Uterus (tissue), 3 donors: ENCODE measurements at regions not wholly inside any gene's neighbourhood (a gene's known extent, or its start where the extent isn't known, plus 50 kb on each side); places are given as distances from the start of the nearest gene placed in this dataset.

Experiments used
- DNase-seq, 2 donors: peaks; one replicate each; pipeline ENCODE4 v3.0.0-alpha.2; 2019 to 2020
- H3K27ac ChIP-seq, 2 donors: fragments of 200-600 bp; sonication (generic); 1 replicate in 1 of 2; 2 replicates in 1 of 2; pipeline ENCODE4 v1.5.1; 2016 to 2018
- H3K27me3 ChIP-seq, 2 donors: fragments of 200-600 bp; sonication (generic); one replicate each; pipeline ENCODE4 v1.5.1; 2018 to 2019; ENCODE audit warnings: control low read depth in 1 of 2
- H3K36me3 ChIP-seq, 2 donors: fragments of 200-600 bp; sonication (generic); one replicate each; pipeline ENCODE4 v1.5.1; 2019; ENCODE audit warnings: control low read depth in 1 of 2
- H3K4me1 ChIP-seq, 2 donors: fragments of 200-600 bp; sonication (generic); one replicate each; pipeline ENCODE4 v1.5.1; 2018 to 2019; ENCODE audit warnings: control low read depth in 1 of 2
- H3K4me3 ChIP-seq, 2 donors: fragments of 200-600 bp; sonication (generic); 1 replicate in 1 of 2; 2 replicates in 1 of 2; pipeline ENCODE4 v1.5.1; 2018 to 2019; ENCODE audit warnings: mild to moderate bottlenecking in 1 of 2
- H3K9me3 ChIP-seq, 2 donors: fragments of 200-600 bp; sonication (generic); one replicate each; pipeline ENCODE4 v1.5.1; 2019; ENCODE audit warnings: control low read depth in 1 of 2
- CTCF ChIP-seq, 4 experiments: fragments of 200-600 bp in 2 of 4; fragments of 450-650 bp in 2 of 4; sonication (generic) in 2 of 4; IDR thresholded peaks; one replicate each; pipeline ENCODE4 v1.5.1; 2016 to 2019; ENCODE audit warnings: antibody characterized with exemption in 4 of 4, mild to moderate bottlenecking in 2 of 4, moderate library complexity in 1 of 4
- POLR2A ChIP-seq, 2 donors: fragments of 450-650 bp; IDR thresholded peaks; one replicate each; pipeline ENCODE4 v1.6.1; 2016; ENCODE audit warnings: antibody characterized with exemption in 2 of 2, mild to moderate bottlenecking in 1 of 2, moderate library complexity in 1 of 2
- intact Hi-C: fragments of 100-400 bp; cut with DNase I; formaldehyde crosslinking; loops from one replicate; pipeline ENCODE4 v1.15.1; 2023; ENCODE audit warnings: low total_unique reads
- donor health status: DM: yes; HTN: yes; CAD: no.

DNA sequence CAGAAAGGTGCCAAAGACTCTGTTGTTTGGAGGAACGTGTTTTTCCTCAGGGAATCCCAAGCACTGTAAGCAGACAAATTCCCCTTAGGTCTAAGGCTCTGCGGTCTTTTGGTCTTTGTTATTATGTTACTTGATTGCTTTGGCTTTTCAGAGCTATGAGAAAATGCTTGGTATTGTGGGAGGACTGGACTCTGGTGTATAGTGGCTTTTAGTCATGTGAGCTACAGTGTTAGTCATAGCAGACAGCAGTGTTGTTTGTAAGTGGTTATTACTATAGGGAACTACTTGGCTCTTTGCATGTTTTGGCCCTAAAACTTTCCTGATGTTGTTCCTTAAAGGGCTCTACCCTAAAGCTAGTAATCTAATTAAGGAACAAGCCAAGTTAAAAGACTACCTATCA lies 956.2 kb upstream of the LRATD1 start:
- Histone ChIP-seq H3K4me3 (no peak overlapping the region), H3K27me3 (no peaks in the 10 kb centered on the region), H3K36me3 (no peaks in the 10 kb centered on the region), H3K27ac (no peak overlapping the region), H3K9me3 (no peaks in the 10 kb centered on the region), H3K4me1 (no peaks in the 10 kb centered on the region)
- DNase-seq = no peak
- TF ChIP-seq CTCF (IDR thresholded peaks at IDR 0.05) (no peak), POLR2A (IDR thresholded peaks at IDR 0.05) (no peak)
- intact Hi-C loops = no loop called here

DNA sequence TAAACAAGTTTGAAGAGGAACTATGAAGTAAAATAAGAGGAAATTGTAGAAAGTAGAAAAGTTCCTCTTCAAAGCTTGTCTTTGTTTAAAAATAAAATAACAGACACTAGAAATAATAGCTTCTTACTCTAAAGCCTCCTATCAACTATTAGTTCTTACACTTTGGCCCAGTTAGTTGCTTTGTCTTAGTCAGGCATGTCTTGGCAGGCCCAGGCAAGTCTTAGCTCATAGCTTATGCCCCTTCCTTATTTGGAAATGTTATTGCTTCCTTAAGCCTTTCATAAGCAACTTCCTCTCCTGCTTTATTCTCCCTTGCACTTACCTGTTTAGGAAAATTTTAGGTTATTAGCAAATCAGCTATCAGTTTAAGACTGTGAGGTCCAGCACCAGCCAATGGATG lies 950.6 kb upstream of the LRATD1 start:
- no peaks in the 10 kb centered on the region for H3K27me3 ChIP-seq
- H3K4me3 ChIP-seq = no peak overlapping the region
- no peak overlapping the region for H3K27ac ChIP-seq
- DNase-seq = no peak
- no peaks in the 10 kb centered on the region for H3K9me3 ChIP-seq
- H3K36me3 ChIP-seq = no peaks in the 10 kb centered on the region
- no peaks in the 10 kb centered on the region for H3K4me1 ChIP-seq
- no peak for TF ChIP-seq POLR2A (IDR thresholded peaks at IDR 0.05)
- TF ChIP-seq CTCF (IDR thresholded peaks at IDR 0.05) = no peak
- intact Hi-C loops = no loop called here

DNA sequence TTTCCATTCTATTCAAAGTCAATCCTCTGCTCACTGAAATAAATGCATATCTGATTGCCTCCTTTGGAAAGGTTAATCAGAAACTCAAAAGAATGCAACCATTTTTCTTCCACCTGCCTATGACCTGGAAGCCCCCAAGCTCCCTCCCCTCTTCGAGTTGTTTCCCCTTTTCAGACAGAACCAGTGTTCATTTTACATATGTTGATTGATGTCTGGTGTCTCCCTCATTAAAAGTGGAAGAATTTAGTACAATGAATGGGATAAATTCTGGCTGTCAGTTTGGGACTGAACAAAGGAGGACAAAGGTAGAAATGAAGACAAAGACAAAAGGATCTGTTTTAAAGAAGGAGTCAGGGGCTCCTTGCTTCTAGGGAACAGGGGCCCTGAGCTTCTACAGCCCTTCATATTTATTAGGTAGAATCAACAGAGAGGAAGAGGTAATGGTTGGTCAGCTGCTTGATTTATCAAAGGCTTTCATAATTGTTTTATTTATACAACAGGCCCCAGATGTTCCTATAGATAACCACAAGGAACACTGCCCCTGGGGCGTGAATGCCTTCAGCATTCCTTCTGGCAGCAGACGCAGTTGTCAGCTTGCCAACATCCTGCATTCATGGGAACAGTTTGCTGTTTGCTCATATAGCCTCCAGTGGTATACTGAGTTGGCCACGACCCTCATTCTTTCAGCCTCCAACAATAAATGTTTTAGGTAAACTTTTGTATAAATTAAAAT lies 949.8 kb upstream of the LRATD1 start:
- H3K27me3 ChIP-seq = no peaks in the 10 kb centered on the region
- H3K36me3 ChIP-seq = no peaks in the 10 kb centered on the region
- no peak overlapping the region for H3K4me3 ChIP-seq
- H3K9me3 ChIP-seq = no peaks in the 10 kb centered on the region
- H3K4me1 ChIP-seq = no peaks in the 10 kb centered on the region
- H3K27ac ChIP-seq = no peak overlapping the region
- TF ChIP-seq CTCF (IDR thresholded peaks at IDR 0.05) (no peak), POLR2A (IDR thresholded peaks at IDR 0.05) (no peak)
- no peak for DNase-seq
- intact Hi-C loops = no loop called here

DNA sequence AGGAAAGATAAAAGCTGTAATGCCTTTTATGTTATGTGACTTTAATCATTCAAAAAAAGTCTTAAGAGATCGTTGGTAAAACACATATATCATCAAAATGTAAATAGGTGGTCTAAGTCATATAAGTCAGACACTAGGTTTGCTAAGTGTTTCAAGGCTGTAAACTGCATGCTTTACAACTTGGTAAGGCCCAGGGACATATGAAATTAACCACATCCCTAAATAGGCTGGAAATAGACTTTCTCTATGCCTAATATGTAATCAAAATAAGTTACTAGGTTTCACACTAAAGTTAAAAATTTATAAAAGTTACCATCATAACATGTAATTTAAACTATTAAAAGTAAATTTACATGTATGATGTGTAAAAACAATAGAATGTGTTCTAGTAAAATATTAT lies 946.3 kb upstream of the LRATD1 start:
- no peak overlapping the region for H3K4me3 ChIP-seq
- intact Hi-C loops = no loop called here
- H3K27me3 ChIP-seq = no peaks in the 10 kb centered on the region
- H3K9me3 ChIP-seq = no peaks in the 10 kb centered on the region
- no peaks in the 10 kb centered on the region for H3K36me3 ChIP-seq
- no peak for TF ChIP-seq POLR2A (IDR thresholded peaks at IDR 0.05)
- TF ChIP-seq CTCF (IDR thresholded peaks at IDR 0.05) = no peak
- no peaks in the 10 kb centered on the region for H3K4me1 ChIP-seq
- no peak for DNase-seq
- no peak overlapping the region for H3K27ac ChIP-seq

- TF ChIP-seq CTCF (IDR thresholded peaks at IDR 0.05) = no peak
- no peak for TF ChIP-seq POLR2A (IDR thresholded peaks at IDR 0.05)
- no peaks in the 10 kb centered on the region for H3K27me3 ChIP-seq
- DNase-seq = no peak
- no peak overlapping the region for H3K4me3 ChIP-seq
- H3K4me1 ChIP-seq = no peaks in the 10 kb centered on the region
- intact Hi-C loops = no loop called here
- H3K9me3 ChIP-seq = no peaks in the 10 kb centered on the region
- H3K27ac ChIP-seq = no peak overlapping the region
- no peaks in the 10 kb centered on the region for H3K36me3 ChIP-seq
Measured at GRCh38 chr2:13694673-13695072, 937.8 kb upstream of the LRATD1 start.
